ENCODE measurements at regions not wholly inside any gene's neighbourhood (a gene's known extent, or its start where the extent isn't known, plus 50 kb on each side); places are given as distances from the start of the nearest gene placed in this dataset.

DNA sequence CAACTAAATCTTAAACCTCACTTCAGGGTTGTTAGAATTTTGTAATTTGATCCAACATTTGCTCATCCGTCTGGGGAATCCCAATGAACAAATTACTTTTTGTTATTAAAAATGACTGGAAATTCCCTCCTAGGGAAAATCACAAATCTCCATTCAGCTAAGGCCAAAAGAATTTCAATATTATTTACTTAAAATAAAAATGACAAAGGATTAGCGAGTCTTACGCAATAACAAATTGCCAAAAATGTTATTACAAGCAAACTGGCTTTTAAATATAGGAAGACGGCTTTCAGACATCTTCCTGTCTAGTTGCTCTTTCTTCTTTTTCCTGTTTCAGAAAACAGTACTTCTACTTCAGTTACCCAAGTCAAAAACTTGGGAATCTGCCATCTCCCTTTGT lies 92.4 kb upstream of the TSPAN8 start:
- no peak overlapping the region for H3K4me3 ChIP-seq (ENCODE audit: low read length)
- DNase-seq (ENCODE audit: low read depth, low spot score): no peak

DNA sequence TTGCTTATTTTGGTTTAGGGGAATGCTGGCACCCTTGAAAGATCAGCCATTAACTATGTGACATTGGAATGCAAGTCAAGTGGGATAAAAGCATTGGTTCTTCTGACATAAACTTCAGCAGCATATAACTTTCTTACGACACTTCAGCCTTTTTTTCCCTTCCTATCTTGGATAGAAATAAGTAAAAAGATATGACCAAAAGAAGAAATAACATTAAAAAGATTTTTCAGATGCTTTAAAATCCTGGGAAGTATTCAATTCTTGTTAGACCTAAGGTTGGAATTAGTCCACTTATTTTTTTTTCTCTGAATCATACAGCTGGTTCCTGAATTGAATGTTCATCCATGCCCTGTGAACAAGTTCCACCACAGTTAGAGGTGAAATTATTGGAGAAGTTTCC lies 85.6 kb upstream of the TSPAN8 start:
- no peak for DNase-seq (ENCODE audit: low read depth, low spot score)
- H3K4me3 ChIP-seq (ENCODE audit: low read length): no peak overlapping the region

DNA sequence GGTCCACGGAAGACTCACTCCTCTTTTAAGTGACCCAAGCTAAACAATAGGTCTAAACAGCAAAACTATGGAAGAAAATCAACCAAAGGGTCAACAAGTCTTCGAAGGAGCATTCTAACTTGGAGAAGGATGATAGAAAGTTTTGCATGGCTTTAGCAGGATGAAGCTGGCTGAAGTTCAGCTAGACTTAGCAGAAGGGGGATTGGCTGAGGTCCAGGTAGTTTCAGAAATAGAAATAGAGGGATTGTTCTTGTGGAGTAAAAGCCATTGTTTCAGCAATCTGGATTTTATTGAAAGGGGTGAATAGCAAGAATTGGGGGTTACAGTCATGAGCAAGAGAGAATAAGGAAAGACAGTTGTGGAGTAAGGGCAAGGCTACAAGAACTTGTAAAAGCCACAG lies 84.7 kb upstream of the TSPAN8 start:
- H3K4me3 ChIP-seq (ENCODE audit: low read length): no peak overlapping the region
- no peak for DNase-seq (ENCODE audit: low read depth, low spot score)

- H3K4me3 ChIP-seq (ENCODE audit: low read length): no peak overlapping the region
Measured at GRCh38 chr12:71240946-71241345, 83.1 kb upstream of the TSPAN8 start.

GRCh38 chr12:71239731-71240130 lies 81.9 kb upstream of the TSPAN8 start:
- no peak for DNase-seq (ENCODE audit: low read depth, low spot score)
- no peak overlapping the region for H3K4me3 ChIP-seq (ENCODE audit: low read length)

More at GRCh38 chr12:71240946-71241345, 83.1 kb upstream of the TSPAN8 start:
- DNase-seq (ENCODE audit: low read depth, low spot score): no peak

- peak; percentile 11 for DNase-seq (ENCODE audit: low read depth, low spot score)
- H3K4me3 ChIP-seq (ENCODE audit: low read length): no peak overlapping the region
Measured at GRCh38 chr12:71237128-71237527, 79.3 kb upstream of the TSPAN8 start.

DNA sequence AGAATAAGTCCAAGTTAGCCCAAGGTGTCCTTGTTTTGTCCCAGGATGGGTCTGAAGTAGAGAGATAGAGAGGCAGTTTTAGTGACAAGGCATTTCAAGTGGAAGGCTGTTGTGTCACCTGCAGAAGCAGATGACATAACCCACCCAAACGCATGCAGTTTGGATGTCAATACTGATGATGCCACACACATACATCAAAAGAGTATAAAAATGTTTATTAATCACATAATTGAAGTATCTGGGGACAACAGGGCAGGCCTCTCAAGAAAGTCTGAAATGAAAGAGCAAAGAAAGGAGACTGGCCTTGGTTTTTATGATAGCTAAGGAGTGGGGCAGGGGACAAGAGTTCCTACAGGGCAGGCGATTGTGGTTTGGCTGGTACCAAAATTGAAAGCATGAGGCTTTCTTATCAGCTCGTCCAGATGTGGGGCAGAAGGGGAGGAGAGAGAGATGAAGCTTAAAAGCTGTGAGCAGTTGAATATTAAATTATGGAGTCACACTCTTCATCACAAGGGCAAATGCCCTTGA lies 78.4 kb upstream of the TSPAN8 start:
- DNase-seq (ENCODE audit: low read depth, low spot score): peak; percentile 70

DNA sequence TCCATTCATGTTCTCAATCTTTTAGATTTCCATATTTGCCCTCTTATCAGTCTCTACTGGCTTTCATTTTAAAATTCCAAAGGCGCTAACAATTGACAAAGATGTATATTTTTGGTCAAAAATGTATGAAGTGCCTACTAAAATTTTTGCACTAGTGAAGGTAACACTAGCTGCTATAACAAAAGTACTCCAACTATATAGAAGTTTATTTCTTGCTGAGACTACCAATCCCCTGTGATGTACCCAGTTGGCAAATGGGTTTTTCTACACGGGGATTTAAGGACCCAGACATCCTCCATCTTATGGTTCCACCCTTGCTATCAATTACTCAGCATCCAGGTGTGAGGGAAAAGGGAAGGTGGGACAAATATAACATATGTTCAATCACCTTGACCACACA lies 75.3 kb upstream of the TSPAN8 start:
- H3K4me3 ChIP-seq (ENCODE audit: low read length): no peak overlapping the region
- DNase-seq (ENCODE audit: low read depth, low spot score): no peak

More for the DNA sequence above, 78.4 kb upstream of the TSPAN8 start:
- no peak overlapping the region for H3K4me3 ChIP-seq (ENCODE audit: low read length)

- no peak for DNase-seq (ENCODE audit: low read depth, low spot score)
Measured at GRCh38 chr12:71230542-71230941, 72.7 kb upstream of the TSPAN8 start.

DNA sequence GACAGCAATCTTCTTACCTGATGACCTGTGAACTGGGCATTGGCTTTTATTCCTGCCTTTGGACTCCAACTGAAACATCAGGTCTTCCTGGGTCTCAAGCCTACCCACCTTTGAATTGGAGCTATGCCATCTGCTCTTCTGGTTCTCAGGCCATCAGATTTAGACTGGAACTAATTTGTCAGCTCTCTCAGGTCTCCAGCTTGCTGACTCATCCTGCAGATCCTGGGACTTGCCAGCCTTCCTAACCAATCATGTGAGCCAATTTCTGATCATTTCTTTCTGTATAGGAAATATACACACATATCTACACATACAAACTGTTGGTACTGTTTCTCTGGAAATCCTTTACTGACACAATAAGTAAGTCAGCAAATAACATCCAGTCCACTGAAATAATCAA lies 65.3 kb upstream of the TSPAN8 start:
- DNase-seq (ENCODE audit: low read depth, low spot score): no peak
- H3K4me3 ChIP-seq (ENCODE audit: low read length): no peak overlapping the region

More at GRCh38 chr12:71230542-71230941, 72.7 kb upstream of the TSPAN8 start:
- no peak overlapping the region for H3K4me3 ChIP-seq (ENCODE audit: low read length)

DNA sequence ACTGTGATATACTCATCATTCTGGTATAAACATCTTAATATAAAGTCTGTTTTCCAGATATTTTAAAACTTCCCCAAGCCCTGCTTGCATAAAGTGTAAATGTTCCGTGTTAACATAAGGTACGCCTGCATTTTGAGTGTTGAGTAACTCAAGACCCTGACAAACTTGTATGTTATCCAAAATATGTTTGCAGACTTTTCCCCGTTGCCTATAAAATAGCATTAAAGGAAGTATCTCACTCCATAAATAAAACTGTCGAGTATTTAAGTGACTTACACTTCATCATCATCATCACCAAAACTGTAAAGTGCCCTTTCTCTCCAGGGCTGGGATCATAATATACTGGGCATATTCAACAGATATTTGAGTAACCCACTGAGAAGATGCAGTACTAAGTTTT lies 64.6 kb upstream of the TSPAN8 start:
- no peak for DNase-seq (ENCODE audit: low read depth, low spot score)
- H3K4me3 ChIP-seq (ENCODE audit: low read length): no peak overlapping the region

- no peak for DNase-seq (ENCODE audit: low read depth, low spot score)
- no peak overlapping the region for H3K4me3 ChIP-seq (ENCODE audit: low read length)
Measured at GRCh38 chr12:71220260-71220659, 62.5 kb upstream of the TSPAN8 start.

GRCh38 chr12:71219224-71219623 lies 61.4 kb upstream of the TSPAN8 start:
- H3K4me3 ChIP-seq (ENCODE audit: low read length): no peak overlapping the region
- no peak for DNase-seq (ENCODE audit: low read depth, low spot score)

GRCh38 chr12:71218616-71219015 lies 60.8 kb upstream of the TSPAN8 start:
- no peak for DNase-seq (ENCODE audit: low read depth, low spot score)
- no peak overlapping the region for H3K4me3 ChIP-seq (ENCODE audit: low read length)

GRCh38 chr12:71216725-71217579 lies 59.2 kb upstream of the TSPAN8 start:
- no peak overlapping the region for H3K4me3 ChIP-seq (ENCODE audit: low read length)
- DNase-seq (ENCODE audit: low read depth, low spot score): peak; percentile 39

DNA sequence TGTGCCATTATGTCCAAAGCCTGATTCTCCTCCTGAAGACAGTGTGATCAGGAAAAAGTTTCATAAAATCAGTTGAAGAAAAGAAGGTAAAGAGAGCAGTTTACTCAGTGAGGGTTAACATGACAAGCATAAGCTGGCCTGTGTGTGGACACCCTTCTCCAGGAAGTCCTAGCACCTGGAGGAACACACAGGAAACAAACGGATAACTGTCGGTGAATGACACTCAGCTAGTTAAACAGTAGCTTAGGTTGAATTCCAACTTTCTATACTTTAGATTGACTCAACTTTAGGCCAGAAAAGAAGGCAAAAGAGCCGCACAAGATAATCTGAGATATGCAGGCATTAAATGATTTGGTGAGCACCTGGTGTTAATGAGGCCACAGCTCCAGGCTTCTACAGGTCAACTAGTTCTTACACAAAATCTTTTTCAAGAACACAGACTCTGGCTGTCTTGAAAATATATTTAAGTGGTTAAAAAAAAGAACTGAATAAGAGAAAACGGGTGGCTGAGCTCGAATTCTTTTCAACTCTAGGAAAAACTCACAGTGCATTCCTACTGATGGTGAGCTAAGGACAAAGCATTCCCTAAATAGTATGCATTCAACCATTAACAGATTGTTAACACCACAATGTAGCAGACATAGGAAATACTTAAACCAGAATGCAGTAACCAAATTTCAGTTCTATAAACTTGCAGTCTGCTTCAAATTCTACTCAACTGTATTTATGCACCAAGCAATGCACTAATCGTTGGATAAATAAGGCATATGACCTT lies 56.9 kb upstream of the TSPAN8 start:
- H3K4me3 ChIP-seq (ENCODE audit: low read length): no peak overlapping the region
- no peak for DNase-seq (ENCODE audit: low read depth, low spot score)

DNA sequence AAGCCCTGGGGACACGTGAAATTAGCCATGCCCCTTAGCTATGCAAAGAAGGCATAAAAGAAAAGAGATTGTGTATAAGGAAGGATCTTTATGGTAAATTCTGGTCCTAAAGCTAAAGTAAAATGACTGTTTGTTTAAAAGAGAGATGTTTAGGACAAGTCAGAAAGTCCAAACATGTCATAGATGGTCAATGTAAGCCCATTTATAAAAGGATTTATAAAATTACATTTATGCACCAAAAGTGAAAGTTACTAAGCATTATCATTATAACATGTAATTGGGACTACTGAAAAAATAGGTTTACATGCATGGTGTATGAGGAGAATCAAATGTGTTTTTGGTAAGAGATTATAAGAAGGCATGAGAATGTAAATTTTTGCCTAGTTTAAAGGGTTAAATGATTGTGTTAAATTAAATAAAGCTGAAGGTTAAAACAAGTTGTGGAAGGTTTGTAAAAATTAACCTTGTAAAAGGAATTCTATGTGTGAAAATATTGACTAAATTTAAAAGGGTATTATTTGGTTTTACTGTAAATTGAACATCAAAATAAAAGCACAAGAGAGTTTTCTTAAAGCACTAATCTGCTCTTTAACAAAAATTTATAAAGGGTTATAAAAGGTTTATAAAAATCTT lies 50.4 kb upstream of the TSPAN8 start:
- H3K4me3 ChIP-seq (ENCODE audit: low read length): no peak overlapping the region
- peak; percentile 6 for DNase-seq (ENCODE audit: low read depth, low spot score)

Measured in Jurkat, Clone E6-1 (cell line).